ENCODE measurements at regions not wholly inside any gene's neighbourhood (a gene's known extent, or its start where the extent isn't known, plus 50 kb on each side); places are given as distances from the start of the nearest gene placed in this dataset.

GRCh38 chr12:94813314-94813713 is 163.0 kb upstream of the TMCC3 start:
- peak; percentile 22 for DNase-seq

GRCh38 chr12:94812345-94812744 is 162.0 kb upstream of the TMCC3 start:
- no peak for DNase-seq

GRCh38 chr12:94811611-94812010 is 161.3 kb upstream of the TMCC3 start:
- DNase-seq, result no peak

- no peak for DNase-seq
Observed at GRCh38 chr12:94807951-94808350, 157.6 kb upstream of the TMCC3 start.

GRCh38 chr12:94806617-94807016 is 156.3 kb upstream of the TMCC3 start:
- DNase-seq, result no peak

GRCh38 chr12:94805749-94806529 is 155.6 kb upstream of the TMCC3 start:
- no peak for DNase-seq

- no peak for DNase-seq
Observed at GRCh38 chr12:94803939-94804338, 153.6 kb upstream of the TMCC3 start.

- DNase-seq, result no peak
Observed at GRCh38 chr12:94802796-94803195, 152.4 kb upstream of the TMCC3 start.

- no peak for DNase-seq
Observed at GRCh38 chr12:94801745-94802144, 151.4 kb upstream of the TMCC3 start.

GRCh38 chr12:94799136-94799535 is 148.8 kb upstream of the TMCC3 start:
- no peak for DNase-seq

GRCh38 chr12:94798113-94798512 is 147.8 kb upstream of the TMCC3 start:
- no peak for DNase-seq

- no peak for DNase-seq
Observed at GRCh38 chr12:94795520-94795919, 145.2 kb upstream of the TMCC3 start.

GRCh38 chr12:94795044-94795443 is 144.7 kb upstream of the TMCC3 start:
- no peak for DNase-seq

GRCh38 chr12:94793191-94793595 is 142.8 kb upstream of the TMCC3 start:
- no peak for DNase-seq

GRCh38 chr12:94792693-94793092 is 142.3 kb upstream of the TMCC3 start:
- DNase-seq, result no peak

GRCh38 chr12:94791933-94792332 is 141.6 kb upstream of the TMCC3 start:
- DNase-seq, result no peak

GRCh38 chr12:94790825-94791224 is 140.5 kb upstream of the TMCC3 start:
- DNase-seq, result no peak

- DNase-seq, result no peak
Observed at GRCh38 chr12:94790370-94790769, 140.0 kb upstream of the TMCC3 start.

GRCh38 chr12:94789510-94790225 is 139.3 kb upstream of the TMCC3 start:
- no peak for DNase-seq

- DNase-seq, result no peak
Observed at GRCh38 chr12:94788298-94788697, 137.9 kb upstream of the TMCC3 start.

- no peak for DNase-seq
Observed at GRCh38 chr12:94786906-94787305, 136.5 kb upstream of the TMCC3 start.

GRCh38 chr12:94783862-94784261 is 133.5 kb upstream of the TMCC3 start:
- no peak for DNase-seq

- no peak for DNase-seq
Observed at GRCh38 chr12:94783343-94783742, 133.0 kb upstream of the TMCC3 start.

- DNase-seq, result no peak
Observed at GRCh38 chr12:94781835-94782234, 131.5 kb upstream of the TMCC3 start.

GRCh38 chr12:94779485-94779884 is 129.1 kb upstream of the TMCC3 start:
- DNase-seq, result no peak

Data from NCI-H1092 treated with DMSO at 0.1 percent for 48 hours (cell line).